ENCODE measurements at regions not wholly inside any gene's neighbourhood (a gene's known extent, or its start where the extent isn't known, plus 50 kb on each side); places are given as distances from the start of the nearest gene placed in this dataset.

DNA sequence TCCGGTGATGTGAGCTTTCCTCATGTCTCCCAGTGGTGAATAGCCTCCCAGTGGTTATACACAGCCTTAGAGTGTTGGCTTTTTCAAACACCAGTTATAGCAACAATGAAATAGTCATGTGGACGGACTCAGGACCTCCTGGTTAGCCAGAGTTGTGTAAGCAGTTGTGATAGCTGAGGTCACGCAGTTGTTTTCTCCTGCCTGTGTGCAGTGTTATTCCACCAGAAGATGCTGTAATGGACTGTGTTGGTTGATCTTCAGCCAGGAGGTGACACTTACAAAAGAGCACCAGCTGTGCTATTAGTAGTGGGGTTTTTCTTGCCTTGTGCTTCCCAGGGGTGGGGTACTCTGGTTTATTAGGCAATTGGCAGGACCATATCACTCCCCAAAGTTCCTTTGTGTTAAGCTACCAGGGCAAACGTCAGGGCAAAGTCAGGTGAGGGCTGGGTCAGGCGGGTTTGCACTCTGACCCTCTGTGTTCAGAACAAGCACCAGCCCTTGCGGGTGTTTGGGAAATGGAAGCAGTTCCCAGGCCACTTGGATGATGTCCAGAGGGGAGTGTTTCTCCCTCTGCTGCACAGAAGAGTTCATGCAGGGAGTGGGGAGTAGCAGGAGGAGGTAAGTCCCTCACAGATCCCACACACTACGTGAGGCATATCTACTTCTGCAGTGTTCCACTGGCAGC, 252.6 kb downstream of the TMEM47 start:
- no peak for ATAC-seq (ENCODE audit: insufficient read depth, low read depth)

DNA sequence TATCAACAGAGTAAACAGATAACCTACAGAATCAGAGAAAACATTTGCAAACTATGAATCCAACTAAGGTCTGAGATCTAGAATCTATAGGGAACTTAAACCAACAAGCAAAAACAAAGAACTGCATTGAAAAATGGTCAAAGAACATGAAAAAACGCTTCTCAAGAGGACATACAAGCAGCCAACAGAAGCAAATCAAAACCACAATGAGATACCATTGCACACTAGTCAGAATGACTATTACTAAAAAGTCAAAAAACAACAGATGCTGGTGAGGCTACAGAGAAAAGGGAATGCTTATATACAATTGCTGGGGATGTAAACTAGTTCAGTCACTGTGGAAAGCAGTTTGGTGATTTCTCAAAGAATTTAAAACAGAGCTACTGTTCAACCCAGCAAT, 255.7 kb downstream of the TMEM47 start:
- H2AFZ ChIP-seq (ENCODE audit: low read depth, low read length), result no peak overlapping the region
- no peaks in the 10 kb centered on the region for H3K36me3 ChIP-seq (ENCODE audit: insufficient read depth, low read length)
- no peaks in the 10 kb centered on the region for H3K27me3 ChIP-seq (ENCODE audit: insufficient read depth, low read length, poor library complexity)
- no peak overlapping the region for H3K27ac ChIP-seq (ENCODE audit: low read length)
- H4K20me1 ChIP-seq (ENCODE audit: insufficient read depth, low read length), result no peaks in the 10 kb centered on the region
- no peak for DNase-seq
- H3K79me2 ChIP-seq (ENCODE audit: insufficient read depth, low read length), result no peaks in the 10 kb centered on the region
- no peak for ATAC-seq (ENCODE audit: insufficient read depth, low read depth)
- no peak overlapping the region for H3K4me2 ChIP-seq (ENCODE audit: insufficient read depth, low read length)
- H3K9ac ChIP-seq (ENCODE audit: low read depth, low read length), result no peak overlapping the region
- no peak for TF ChIP-seq EZH2 (IDR thresholded peaks at IDR 0.05; ENCODE audit: borderline replicate concordance, low read depth, low read length, severe bottlenecking)
- TF ChIP-seq, protein P1, sequence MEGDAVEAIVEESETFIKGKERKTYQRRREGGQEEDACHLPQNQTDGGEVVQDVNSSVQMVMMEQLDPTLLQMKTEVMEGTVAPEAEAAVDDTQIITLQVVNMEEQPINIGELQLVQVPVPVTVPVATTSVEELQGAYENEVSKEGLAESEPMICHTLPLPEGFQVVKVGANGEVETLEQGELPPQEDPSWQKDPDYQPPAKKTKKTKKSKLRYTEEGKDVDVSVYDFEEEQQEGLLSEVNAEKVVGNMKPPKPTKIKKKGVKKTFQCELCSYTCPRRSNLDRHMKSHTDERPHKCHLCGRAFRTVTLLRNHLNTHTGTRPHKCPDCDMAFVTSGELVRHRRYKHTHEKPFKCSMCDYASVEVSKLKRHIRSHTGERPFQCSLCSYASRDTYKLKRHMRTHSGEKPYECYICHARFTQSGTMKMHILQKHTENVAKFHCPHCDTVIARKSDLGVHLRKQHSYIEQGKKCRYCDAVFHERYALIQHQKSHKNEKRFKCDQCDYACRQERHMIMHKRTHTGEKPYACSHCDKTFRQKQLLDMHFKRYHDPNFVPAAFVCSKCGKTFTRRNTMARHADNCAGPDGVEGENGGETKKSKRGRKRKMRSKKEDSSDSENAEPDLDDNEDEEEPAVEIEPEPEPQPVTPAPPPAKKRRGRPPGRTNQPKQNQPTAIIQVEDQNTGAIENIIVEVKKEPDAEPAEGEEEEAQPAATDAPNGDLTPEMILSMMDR (IDR thresholded peaks at IDR 0.05; ENCODE audit: borderline replicate concordance, extremely low read depth, low read length, poor library complexity, severe bottlenecking), result no peak
- H3K4me3 ChIP-seq (ENCODE audit: low read depth in 1 of 2, low read length in 2 of 2), result no peak overlapping the region
- no peaks in the 10 kb centered on the region for H3K9me3 ChIP-seq (ENCODE audit: insufficient read depth, low read length, severe bottlenecking)
- no peaks in the 10 kb centered on the region for H3K4me1 ChIP-seq (ENCODE audit: insufficient read depth, low read length)

More for the DNA sequence above, 252.6 kb downstream of the TMEM47 start:
- no peak for DNase-seq
- no peaks in the 10 kb centered on the region for H3K9me3 ChIP-seq (ENCODE audit: insufficient read depth, low read length, severe bottlenecking)
- H3K4me2 ChIP-seq (ENCODE audit: insufficient read depth, low read length), result no peak overlapping the region
- no peak overlapping the region for H3K9ac ChIP-seq (ENCODE audit: low read depth, low read length)
- no peaks in the 10 kb centered on the region for H3K79me2 ChIP-seq (ENCODE audit: insufficient read depth, low read length)
- TF ChIP-seq, protein P1 (IDR thresholded peaks at IDR 0.05; ENCODE audit: borderline replicate concordance, extremely low read depth, low read length, poor library complexity, severe bottlenecking), result no peak
- no peak for TF ChIP-seq EZH2 (IDR thresholded peaks at IDR 0.05; ENCODE audit: borderline replicate concordance, low read depth, low read length, severe bottlenecking)
- no peaks in the 10 kb centered on the region for H3K36me3 ChIP-seq (ENCODE audit: insufficient read depth, low read length)
- no peaks in the 10 kb centered on the region for H4K20me1 ChIP-seq (ENCODE audit: insufficient read depth, low read length)
- H3K27me3 ChIP-seq (ENCODE audit: insufficient read depth, low read length, poor library complexity), result no peaks in the 10 kb centered on the region
- no peaks in the 10 kb centered on the region for H3K4me1 ChIP-seq (ENCODE audit: insufficient read depth, low read length)
- no peak overlapping the region for H3K4me3 ChIP-seq (ENCODE audit: low read depth in 1 of 2, low read length in 2 of 2)
- H2AFZ ChIP-seq (ENCODE audit: low read depth, low read length), result no peak overlapping the region
- no peak overlapping the region for H3K27ac ChIP-seq (ENCODE audit: low read length)

DNA sequence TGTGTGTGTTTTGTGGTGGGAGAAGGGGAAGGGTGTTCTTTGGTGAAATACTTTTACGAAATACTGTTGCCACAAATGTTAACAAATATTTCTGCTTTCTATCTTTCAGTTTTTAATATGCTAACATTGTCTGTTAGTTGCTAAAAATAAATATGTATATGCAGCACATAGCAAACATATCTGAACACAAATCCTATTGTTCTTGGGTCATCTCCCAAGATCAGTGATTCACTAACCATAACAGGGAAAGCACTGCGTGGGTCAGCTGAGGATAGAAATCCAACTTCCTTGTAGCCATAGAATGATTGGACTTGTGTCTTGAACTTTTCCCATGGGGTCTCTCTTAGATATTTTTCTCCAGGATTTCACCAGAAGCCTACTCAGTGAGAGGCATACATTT, 250.3 kb upstream of the FAM47A start:
- H3K27ac ChIP-seq (ENCODE audit: low read length), result no peak overlapping the region
- no peak overlapping the region for H3K4me2 ChIP-seq (ENCODE audit: insufficient read depth, low read length)
- no peaks in the 10 kb centered on the region for H3K36me3 ChIP-seq (ENCODE audit: insufficient read depth, low read length)
- no peak overlapping the region for H3K4me3 ChIP-seq (ENCODE audit: low read depth in 1 of 2, low read length in 2 of 2)
- no peak overlapping the region for H3K9ac ChIP-seq (ENCODE audit: low read depth, low read length)
- H2AFZ ChIP-seq (ENCODE audit: low read depth, low read length), result no peak overlapping the region
- no peaks in the 10 kb centered on the region for H4K20me1 ChIP-seq (ENCODE audit: insufficient read depth, low read length)
- no peak for DNase-seq
- TF ChIP-seq EZH2 (IDR thresholded peaks at IDR 0.05; ENCODE audit: borderline replicate concordance, low read depth, low read length, severe bottlenecking), result no peak
- TF ChIP-seq, protein P1 (IDR thresholded peaks at IDR 0.05; ENCODE audit: borderline replicate concordance, extremely low read depth, low read length, poor library complexity, severe bottlenecking), result no peak
- H3K79me2 ChIP-seq (ENCODE audit: insufficient read depth, low read length), result no peaks in the 10 kb centered on the region
- no peaks in the 10 kb centered on the region for H3K4me1 ChIP-seq (ENCODE audit: insufficient read depth, low read length)
- no peaks in the 10 kb centered on the region for H3K27me3 ChIP-seq (ENCODE audit: insufficient read depth, low read length, poor library complexity)
- ATAC-seq (ENCODE audit: insufficient read depth, low read depth), result no peak
- H3K9me3 ChIP-seq (ENCODE audit: insufficient read depth, low read length, severe bottlenecking), result no peaks in the 10 kb centered on the region

Data from DND-41 (cell line).